Esophagus muscularis mucosa (tissue), 4 donors: ENCODE measurements at regions not wholly inside any gene's neighbourhood (a gene's known extent, or its start where the extent isn't known, plus 50 kb on each side); places are given as distances from the start of the nearest gene placed in this dataset.

ENCODE experiments used
- DNase-seq: peaks from one replicate; pipeline ENCODE4 v3.0.0-alpha.2; 2017; ENCODE audit errors: extremely low spot score
- H3K27ac ChIP-seq, 4 donors: fragments of 200-600 bp; sonication (generic); replicated peaks in 1 of 4; 1 replicate in 3 of 4; 2 replicates in 1 of 4; pipeline ENCODE4 v1.5.1; 2016 to 2019; ENCODE audit warnings: mild to moderate bottlenecking in 1 of 4
- H3K27me3 ChIP-seq, 4 donors: fragments of 200-600 bp; sonication (generic); one replicate each; pipeline versions ENCODE4 v1.5.1 to v1.6.0; 2016 to 2019
- H3K36me3 ChIP-seq, 4 donors: fragments of 200-600 bp; sonication (generic); one replicate each; pipeline ENCODE4 v1.5.1; 2016 to 2019
- H3K4me1 ChIP-seq, 4 donors: fragments of 200-600 bp; sonication (generic); one replicate each; pipeline ENCODE4 v1.5.1; 2016 to 2019
- H3K4me3 ChIP-seq, 4 donors: fragments of 200-600 bp; sonication (generic); 1 replicate in 2 of 4; 2 replicates in 2 of 4; pipeline ENCODE4 v1.5.1; 2016 to 2019; ENCODE audit warnings: mild to moderate bottlenecking in 4 of 4, moderate library complexity in 1 of 4
- H3K9me3 ChIP-seq, 4 donors: fragments of 200-600 bp; sonication (generic); 1 replicate in 3 of 4; 2 replicates in 1 of 4; pipeline ENCODE4 v1.5.1; 2016 to 2019
- EP300 ChIP-seq: sonication (generic); formaldehyde crosslinking; IDR thresholded peaks from one replicate; pipeline ENCODE4 v1.6.1; 2017; ENCODE audit warnings: antibody characterized with exemption
- POLR2A ChIP-seq: fragments of 450-650 bp; IDR thresholded peaks from one replicate; pipeline ENCODE4 v1.6.1; 2017; ENCODE audit warnings: antibody characterized with exemption, moderate library complexity, mild to moderate bottlenecking, low read depth
- POLR2AphosphoS5 ChIP-seq, 2 donors: sonication (generic); formaldehyde crosslinking; IDR thresholded peaks; one replicate each; pipeline ENCODE4 v1.6.1; 2017; ENCODE audit warnings: antibody characterized with exemption in 2 of 2
- WGBS: methylation state at CpG from one replicate; pipeline ENCODE4 v1.1.5; 2018; 5-methylcytosine and 5-hydroxymethylcytosine counted together
- intact Hi-C: fragments of 100-400 bp; cut with DNase I; formaldehyde crosslinking; loops from one replicate; pipeline ENCODE4 v1.15.1; 2023
- TF ChIP-seq, protein P1 (sequence below), 3 experiments: fragments of 200-600 bp in 2 of 3; fragments of 450-650 bp in 1 of 3; sonication (generic) in 2 of 3; IDR thresholded peaks; one replicate each; pipeline ENCODE4 v1.5.1; 2017 to 2019; ENCODE audit warnings: antibody characterized with exemption in 3 of 3, mild to moderate bottlenecking in 2 of 3, moderate library complexity in 1 of 3

DNA sequence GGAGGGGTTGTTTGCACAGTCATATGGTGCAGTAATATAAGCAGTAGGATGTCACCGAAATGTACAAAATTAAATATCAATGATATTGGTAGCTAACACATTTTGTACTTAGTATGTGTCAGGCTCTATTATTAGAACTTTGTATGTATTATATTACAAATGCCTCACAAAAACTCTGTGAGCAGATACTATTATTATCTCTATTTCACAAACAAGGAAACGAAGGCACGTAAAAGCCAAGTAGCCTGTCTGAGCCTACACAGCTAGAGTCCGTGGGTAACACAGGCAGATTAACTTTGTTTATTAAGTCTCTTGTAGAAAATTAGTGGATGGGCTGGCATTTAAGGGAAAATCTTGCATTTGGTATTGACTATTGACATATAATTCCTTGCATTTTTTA lies 284.3 kb upstream of the DAB2 start:
- TF ChIP-seq EP300 (no peak), POLR2AphosphoS5 (IDR thresholded peaks at IDR 0.05) (no peak)
- TF ChIP-seq, protein P1, sequence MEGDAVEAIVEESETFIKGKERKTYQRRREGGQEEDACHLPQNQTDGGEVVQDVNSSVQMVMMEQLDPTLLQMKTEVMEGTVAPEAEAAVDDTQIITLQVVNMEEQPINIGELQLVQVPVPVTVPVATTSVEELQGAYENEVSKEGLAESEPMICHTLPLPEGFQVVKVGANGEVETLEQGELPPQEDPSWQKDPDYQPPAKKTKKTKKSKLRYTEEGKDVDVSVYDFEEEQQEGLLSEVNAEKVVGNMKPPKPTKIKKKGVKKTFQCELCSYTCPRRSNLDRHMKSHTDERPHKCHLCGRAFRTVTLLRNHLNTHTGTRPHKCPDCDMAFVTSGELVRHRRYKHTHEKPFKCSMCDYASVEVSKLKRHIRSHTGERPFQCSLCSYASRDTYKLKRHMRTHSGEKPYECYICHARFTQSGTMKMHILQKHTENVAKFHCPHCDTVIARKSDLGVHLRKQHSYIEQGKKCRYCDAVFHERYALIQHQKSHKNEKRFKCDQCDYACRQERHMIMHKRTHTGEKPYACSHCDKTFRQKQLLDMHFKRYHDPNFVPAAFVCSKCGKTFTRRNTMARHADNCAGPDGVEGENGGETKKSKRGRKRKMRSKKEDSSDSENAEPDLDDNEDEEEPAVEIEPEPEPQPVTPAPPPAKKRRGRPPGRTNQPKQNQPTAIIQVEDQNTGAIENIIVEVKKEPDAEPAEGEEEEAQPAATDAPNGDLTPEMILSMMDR (IDR thresholded peaks at IDR 0.05): no peak
- no peaks in the 10 kb centered on the region for H3K9me3 ChIP-seq

DNA sequence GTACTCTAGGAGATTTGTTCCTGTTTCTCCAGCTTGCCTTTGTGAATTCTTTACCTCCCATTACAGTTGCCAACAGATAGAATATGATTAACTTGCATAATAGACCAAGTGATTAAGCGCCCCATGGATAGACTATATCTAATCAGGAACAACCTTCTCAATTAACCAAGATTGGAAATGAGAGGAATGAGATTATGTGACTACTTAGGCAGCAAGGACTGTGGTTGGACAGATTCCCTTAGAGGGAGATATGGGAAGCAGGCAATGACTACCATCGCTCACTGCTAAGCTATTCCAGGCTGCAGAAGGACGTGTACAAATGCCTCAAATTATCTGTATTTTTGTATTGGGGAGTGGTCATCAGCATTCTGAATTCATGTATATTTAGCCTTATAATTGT lies 278.1 kb upstream of the DAB2 start:
- no peaks in the 10 kb centered on the region for H3K27me3 ChIP-seq
- 76% methylated on average over 3 of the region's 3 CpGs for WGBS
- H3K27ac ChIP-seq: no peak overlapping the region
- H3K4me1 ChIP-seq: no peaks in the 10 kb centered on the region
- intact Hi-C loops: no loop called here
- H3K4me3 ChIP-seq: no peak overlapping the region
- TF ChIP-seq, protein P1 (IDR thresholded peaks at IDR 0.05): no peak
- TF ChIP-seq POLR2AphosphoS5 (IDR thresholded peaks at IDR 0.05) (no peak), EP300 (no peak), POLR2A (no peak)
- no peaks in the 10 kb centered on the region for H3K9me3 ChIP-seq
- DNase-seq: no peak
- H3K36me3 ChIP-seq: no peaks in the 10 kb centered on the region

More for the DNA sequence above, 284.3 kb upstream of the DAB2 start:
- intact Hi-C loops: no loop called here
- no peak for DNase-seq
- Histone ChIP-seq H3K4me1 (no peaks in the 10 kb centered on the region), H3K4me3 (no peak overlapping the region), H3K27ac (no peak overlapping the region), H3K27me3 (no peaks in the 10 kb centered on the region), H3K36me3 (no peaks in the 10 kb centered on the region)
- 82% methylated on average over 4 of the region's 4 CpGs for WGBS

DNA sequence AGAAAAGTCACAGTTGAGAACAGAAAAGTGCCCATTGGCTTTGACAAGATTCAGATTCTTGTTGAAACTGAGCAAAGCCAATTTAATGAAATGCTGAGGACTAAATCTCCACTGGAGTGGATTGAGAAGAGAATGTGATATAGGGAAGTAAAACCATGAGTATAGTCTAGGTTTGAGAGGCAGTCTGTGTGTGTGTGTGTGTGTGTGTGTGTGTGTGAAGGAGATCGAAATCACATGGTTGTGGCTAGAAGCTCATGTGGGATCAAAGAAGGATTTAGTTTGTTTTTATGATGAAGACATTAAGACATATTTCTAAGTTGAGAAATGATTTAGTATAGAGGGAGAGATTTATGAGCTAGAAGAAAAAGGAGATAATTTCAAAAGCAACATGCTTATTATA lies 275.7 kb upstream of the DAB2 start:
- Histone ChIP-seq H3K27ac (no peak overlapping the region), H3K9me3 (no peaks in the 10 kb centered on the region), H3K27me3 (no peaks in the 10 kb centered on the region), H3K4me1 (no peaks in the 10 kb centered on the region), H3K36me3 (no peaks in the 10 kb centered on the region), H3K4me3 (no peak overlapping the region)
- DNase-seq: no peak
- intact Hi-C loops: no loop called here
- TF ChIP-seq POLR2A (no peak), POLR2AphosphoS5 (IDR thresholded peaks at IDR 0.05) (no peak), EP300 (no peak)
- TF ChIP-seq, protein P1 (IDR thresholded peaks at IDR 0.05): no peak
- WGBS: 69% methylated on average over 1 of the region's 1 CpG

DNA sequence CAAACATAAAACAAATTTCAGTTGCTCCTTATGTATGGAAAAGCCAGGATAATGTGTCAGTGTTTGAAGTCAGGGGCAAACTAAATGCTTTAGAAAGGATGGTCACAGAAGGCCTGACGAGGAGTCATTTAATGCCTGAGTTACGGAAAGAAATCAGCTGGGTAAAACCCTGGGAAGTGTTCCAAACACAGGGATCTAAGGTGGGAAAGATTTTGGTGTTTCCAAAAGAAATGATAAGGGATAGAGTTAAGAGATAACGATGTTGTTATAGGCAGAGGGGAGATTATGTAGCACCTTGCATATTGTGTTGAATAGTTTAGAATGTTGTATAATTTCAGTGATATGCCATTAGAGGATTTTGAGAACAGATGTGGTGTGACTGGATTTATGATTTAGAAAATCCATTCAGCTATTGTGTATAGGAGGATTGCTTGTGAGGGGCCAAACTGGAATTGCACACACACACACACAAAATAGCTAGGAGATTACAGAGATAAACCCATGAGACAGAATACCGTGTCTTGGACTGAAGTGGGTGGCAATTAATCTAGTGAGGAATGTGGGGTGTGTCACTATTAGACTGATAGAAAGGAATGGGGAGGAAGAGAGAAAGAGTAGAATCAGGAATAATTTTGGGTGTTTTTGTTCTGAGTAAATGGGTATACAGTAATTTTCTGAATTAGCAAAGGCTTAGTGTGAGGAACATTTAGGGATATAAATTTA lies 274.2 kb upstream of the DAB2 start:
- intact Hi-C loops: no loop called here
- H3K27ac ChIP-seq: no peak overlapping the region
- 79% methylated on average over 4 of the region's 4 CpGs for WGBS
- no peaks in the 10 kb centered on the region for H3K9me3 ChIP-seq
- DNase-seq: no peak
- no peak overlapping the region for H3K4me3 ChIP-seq
- TF ChIP-seq, protein P1 (IDR thresholded peaks at IDR 0.05): no peak
- TF ChIP-seq POLR2AphosphoS5 (IDR thresholded peaks at IDR 0.05) (no peak), EP300 (no peak), POLR2A (no peak)
- H3K27me3 ChIP-seq: no peaks in the 10 kb centered on the region
- H3K36me3 ChIP-seq: no peaks in the 10 kb centered on the region
- no peaks in the 10 kb centered on the region for H3K4me1 ChIP-seq

DNA sequence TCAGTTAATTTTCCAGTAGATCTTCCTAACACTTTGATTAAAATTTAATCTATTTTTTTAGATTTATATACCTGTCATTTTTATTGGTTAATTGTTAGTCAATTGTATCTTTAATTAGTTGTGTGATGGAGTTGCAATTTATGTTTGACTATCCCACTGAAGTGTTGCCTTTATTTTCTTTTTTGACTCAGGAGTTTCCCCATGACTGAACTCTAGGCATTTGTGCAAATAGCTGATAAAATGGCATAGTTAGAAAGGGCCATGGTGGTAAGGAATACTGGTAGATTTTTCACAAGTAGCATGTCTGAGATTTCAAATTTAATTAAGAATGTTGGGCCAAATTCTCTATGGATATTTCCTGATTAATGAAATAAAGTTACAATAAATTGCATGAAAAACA lies 273.1 kb upstream of the DAB2 start:
- no peaks in the 10 kb centered on the region for H3K4me1 ChIP-seq
- H3K27me3 ChIP-seq: no peaks in the 10 kb centered on the region
- no peak overlapping the region for H3K4me3 ChIP-seq
- intact Hi-C loops: no loop called here
- H3K9me3 ChIP-seq: no peaks in the 10 kb centered on the region
- H3K36me3 ChIP-seq: no peaks in the 10 kb centered on the region
- TF ChIP-seq POLR2A (no peak), POLR2AphosphoS5 (IDR thresholded peaks at IDR 0.05) (no peak), EP300 (no peak)
- TF ChIP-seq, protein P1 (IDR thresholded peaks at IDR 0.05): no peak
- no peak for DNase-seq
- no peak overlapping the region for H3K27ac ChIP-seq
